ENCODE measurements at regions not wholly inside any gene's neighbourhood (a gene's known extent, or its start where the extent isn't known, plus 50 kb on each side); places are given as distances from the start of the nearest gene placed in this dataset.

GRCh38 chr3:181764544-181764943 lies 52.8 kb downstream of the SOX2 start:
- DNase-seq (ENCODE audit: extremely low spot score), result no peak
- no peak overlapping the region for H3K27ac ChIP-seq (ENCODE audit: low read depth)
- no peaks in the 10 kb centered on the region for H3K4me1 ChIP-seq (ENCODE audit: insufficient read depth)
- H3K4me3 ChIP-seq (ENCODE audit: low read depth, low read length), result no peak overlapping the region
- WGBS, result 87% methylated on average over 4 of the region's 4 CpGs
- no peaks in the 10 kb centered on the region for H3K36me3 ChIP-seq (ENCODE audit: insufficient read depth)

- H3K27ac ChIP-seq (ENCODE audit: low read depth), result no peak overlapping the region
- no peaks in the 10 kb centered on the region for H3K36me3 ChIP-seq (ENCODE audit: insufficient read depth)
- WGBS, result 91% methylated on average over 5 of the region's 5 CpGs
- DNase-seq (ENCODE audit: extremely low spot score), result no peak
- H3K4me3 ChIP-seq (ENCODE audit: low read depth, low read length), result no peak overlapping the region
- no peaks in the 10 kb centered on the region for H3K4me1 ChIP-seq (ENCODE audit: insufficient read depth)
Measured at GRCh38 chr3:181770296-181770695, 58.6 kb downstream of the SOX2 start.

- H3K36me3 ChIP-seq (ENCODE audit: insufficient read depth), result no peaks in the 10 kb centered on the region
- WGBS, result 56% methylated on average over 3 of the region's 3 CpGs
- DNase-seq (ENCODE audit: extremely low spot score), result no peak
Measured at GRCh38 chr3:181771120-181771519, 59.4 kb downstream of the SOX2 start.

GRCh38 chr3:181772166-181772565 lies 60.4 kb downstream of the SOX2 start:
- Histone ChIP-seq H3K36me3 (ENCODE audit: insufficient read depth) (no peaks in the 10 kb centered on the region), H3K4me3 (ENCODE audit: low read depth, low read length) (no peak overlapping the region), H3K27ac (ENCODE audit: low read depth) (no peak overlapping the region), H3K4me1 (ENCODE audit: insufficient read depth) (no peaks in the 10 kb centered on the region)
- 25% methylated on average over 2 of the region's 2 CpGs for WGBS
- DNase-seq (ENCODE audit: extremely low spot score), result no peak

More at GRCh38 chr3:181771120-181771519, 59.4 kb downstream of the SOX2 start:
- Histone ChIP-seq H3K4me3 (ENCODE audit: low read depth, low read length) (no peak overlapping the region), H3K27ac (ENCODE audit: low read depth) (no peak overlapping the region), H3K4me1 (ENCODE audit: insufficient read depth) (no peaks in the 10 kb centered on the region)

GRCh38 chr3:181773921-181774320 lies 62.2 kb downstream of the SOX2 start:
- 82% methylated on average over 4 of the region's 4 CpGs for WGBS
- Histone ChIP-seq H3K4me1 (ENCODE audit: insufficient read depth) (no peaks in the 10 kb centered on the region), H3K4me3 (ENCODE audit: low read depth, low read length) (no peak overlapping the region), H3K36me3 (ENCODE audit: insufficient read depth) (no peaks in the 10 kb centered on the region), H3K27ac (ENCODE audit: low read depth) (no peak overlapping the region)
- DNase-seq (ENCODE audit: extremely low spot score), result no peak

GRCh38 chr3:181782306-181782954 lies 70.7 kb downstream of the SOX2 start:
- Histone ChIP-seq H3K4me1 (ENCODE audit: insufficient read depth) (no peaks in the 10 kb centered on the region), H3K4me3 (ENCODE audit: low read depth, low read length) (no peak overlapping the region), H3K27ac (ENCODE audit: low read depth) (no peak overlapping the region), H3K36me3 (ENCODE audit: insufficient read depth) (no peaks in the 10 kb centered on the region)
- DNase-seq (ENCODE audit: extremely low spot score), result no peak
- WGBS, result 4% methylated on average over 1 of the region's 1 CpG

- H3K4me1 ChIP-seq (ENCODE audit: insufficient read depth), result no peaks in the 10 kb centered on the region
- H3K4me3 ChIP-seq (ENCODE audit: low read depth, low read length), result no peak overlapping the region
- no peak overlapping the region for H3K27ac ChIP-seq (ENCODE audit: low read depth)
- no peaks in the 10 kb centered on the region for H3K36me3 ChIP-seq (ENCODE audit: insufficient read depth)
- no peak for DNase-seq (ENCODE audit: extremely low spot score)
- WGBS, result 46% methylated on average over 7 of the region's 7 CpGs
Measured at GRCh38 chr3:181790561-181790960, 78.8 kb downstream of the SOX2 start.

GRCh38 chr3:181791056-181791955 lies 79.6 kb downstream of the SOX2 start:
- H3K36me3 ChIP-seq (ENCODE audit: insufficient read depth), result no peaks in the 10 kb centered on the region
- no peaks in the 10 kb centered on the region for H3K4me1 ChIP-seq (ENCODE audit: insufficient read depth)
- H3K4me3 ChIP-seq (ENCODE audit: low read depth, low read length), result no peak overlapping the region
- no peak for DNase-seq (ENCODE audit: extremely low spot score)
- WGBS, result 64% methylated on average over 7 of the region's 7 CpGs
- no peak overlapping the region for H3K27ac ChIP-seq (ENCODE audit: low read depth)

- H3K4me1 ChIP-seq (ENCODE audit: insufficient read depth), result no peaks in the 10 kb centered on the region
- DNase-seq (ENCODE audit: extremely low spot score), result no peak
- no peaks in the 10 kb centered on the region for H3K36me3 ChIP-seq (ENCODE audit: insufficient read depth)
- WGBS, result 71% methylated on average over 7 of the region's 7 CpGs
- no peak overlapping the region for H3K4me3 ChIP-seq (ENCODE audit: low read depth, low read length)
- H3K27ac ChIP-seq (ENCODE audit: low read depth), result no peak overlapping the region
Measured at GRCh38 chr3:181793006-181793405, 81.3 kb downstream of the SOX2 start.

- Histone ChIP-seq H3K4me3 (ENCODE audit: low read depth, low read length) (no peak overlapping the region), H3K36me3 (ENCODE audit: insufficient read depth) (no peaks in the 10 kb centered on the region), H3K4me1 (ENCODE audit: insufficient read depth) (no peaks in the 10 kb centered on the region), H3K27ac (ENCODE audit: low read depth) (no peak overlapping the region)
- 62% methylated on average over 4 of the region's 4 CpGs for WGBS
- no peak for DNase-seq (ENCODE audit: extremely low spot score)
Measured at GRCh38 chr3:181794011-181794790, 82.5 kb downstream of the SOX2 start.

GRCh38 chr3:181796641-181797040 lies 84.9 kb downstream of the SOX2 start:
- DNase-seq (ENCODE audit: extremely low spot score), result no peak
- H3K4me3 ChIP-seq (ENCODE audit: low read depth, low read length), result no peak overlapping the region
- H3K4me1 ChIP-seq (ENCODE audit: insufficient read depth), result no peaks in the 10 kb centered on the region
- H3K27ac ChIP-seq (ENCODE audit: low read depth), result no peak overlapping the region
- H3K36me3 ChIP-seq (ENCODE audit: insufficient read depth), result no peaks in the 10 kb centered on the region
- 72% methylated on average over 3 of the region's 3 CpGs for WGBS

GRCh38 chr3:181797431-181797830 lies 85.7 kb downstream of the SOX2 start:
- no peaks in the 10 kb centered on the region for H3K4me1 ChIP-seq (ENCODE audit: insufficient read depth)
- no peaks in the 10 kb centered on the region for H3K36me3 ChIP-seq (ENCODE audit: insufficient read depth)
- H3K4me3 ChIP-seq (ENCODE audit: low read depth, low read length), result no peak overlapping the region
- WGBS, result 52% methylated on average over 2 of the region's 2 CpGs
- DNase-seq (ENCODE audit: extremely low spot score), result no peak
- H3K27ac ChIP-seq (ENCODE audit: low read depth), result no peak overlapping the region

- 84% methylated on average over 2 of the region's 2 CpGs for WGBS
- Histone ChIP-seq H3K4me1 (ENCODE audit: insufficient read depth) (no peaks in the 10 kb centered on the region), H3K4me3 (ENCODE audit: low read depth, low read length) (no peak overlapping the region), H3K27ac (ENCODE audit: low read depth) (no peak overlapping the region), H3K36me3 (ENCODE audit: insufficient read depth) (no peaks in the 10 kb centered on the region)
- no peak for DNase-seq (ENCODE audit: extremely low spot score)
Measured at GRCh38 chr3:181805703-181806102, 94.0 kb downstream of the SOX2 start.
